LoVo (cell line): ENCODE measurements at regions not wholly inside any gene's neighbourhood (a gene's known extent, or its start where the extent isn't known, plus 50 kb on each side); places are given as distances from the start of the nearest gene placed in this dataset.

ENCODE experiments used
- DNase-seq: peaks from one replicate; pipeline ENCODE4 v3.0.0-alpha.2; 2016; ENCODE audit warnings: low spot score

- no peak for DNase-seq
These were observed 493.8 kb downstream of the FAT4 start for GRCh38 chr4:125808570-125808969.

GRCh38 chr4:125811892-125812291 is 497.1 kb downstream of the FAT4 start:
- DNase-seq, result no peak

- no peak for DNase-seq
These were observed 512.3 kb downstream of the FAT4 start for GRCh38 chr4:125826801-125827695.

GRCh38 chr4:125827696-125828052 is 512.9 kb downstream of the FAT4 start:
- DNase-seq, result no peak

GRCh38 chr4:125828346-125828745 is 513.6 kb downstream of the FAT4 start:
- no peak for DNase-seq

- no peak for DNase-seq
These were observed 517.4 kb downstream of the FAT4 start for GRCh38 chr4:125832161-125832560.

GRCh38 chr4:125836597-125837195 is 521.9 kb downstream of the FAT4 start:
- no peak for DNase-seq

- no peak for DNase-seq
These were observed 522.9 kb downstream of the FAT4 start for GRCh38 chr4:125837493-125838201.

GRCh38 chr4:125838202-125838601 is 523.4 kb downstream of the FAT4 start:
- DNase-seq, result no peak

- no peak for DNase-seq
These were observed 524.2 kb downstream of the FAT4 start for GRCh38 chr4:125838924-125839323.

- no peak for DNase-seq
These were observed 529.2 kb downstream of the FAT4 start for GRCh38 chr4:125843947-125844346.

- no peak for DNase-seq
These were observed 532.8 kb downstream of the FAT4 start for GRCh38 chr4:125847518-125847917.

GRCh38 chr4:125849869-125850268 is 535.1 kb downstream of the FAT4 start:
- DNase-seq, result no peak

- no peak for DNase-seq
These were observed 577.0 kb downstream of the FAT4 start for GRCh38 chr4:125891597-125892258.

GRCh38 chr4:125904802-125905201 is 590.0 kb downstream of the FAT4 start:
- DNase-seq, result no peak

- no peak for DNase-seq
These were observed 596.3 kb downstream of the FAT4 start for GRCh38 chr4:125911058-125911457.

GRCh38 chr4:125911481-125911880 is 596.7 kb downstream of the FAT4 start:
- DNase-seq, result no peak

GRCh38 chr4:125917559-125917958 is 602.8 kb downstream of the FAT4 start:
- DNase-seq, result no peak

- DNase-seq, result no peak
These were observed 613.9 kb downstream of the FAT4 start for GRCh38 chr4:125928652-125929051.

- no peak for DNase-seq
These were observed 623.8 kb downstream of the FAT4 start for GRCh38 chr4:125938541-125938940.

GRCh38 chr4:125940426-125940825 is 625.7 kb downstream of the FAT4 start:
- no peak for DNase-seq

- no peak for DNase-seq
These were observed 630.2 kb downstream of the FAT4 start for GRCh38 chr4:125944966-125945365.
